ENCODE measurements at regions not wholly inside any gene's neighbourhood (a gene's known extent, or its start where the extent isn't known, plus 50 kb on each side); places are given as distances from the start of the nearest gene placed in this dataset.
"Not testable (repeated sequence)": the region's sequence is repeated elsewhere in the genome, so short reads cannot be mapped to it uniquely, and the experiment has no call there.

DNA sequence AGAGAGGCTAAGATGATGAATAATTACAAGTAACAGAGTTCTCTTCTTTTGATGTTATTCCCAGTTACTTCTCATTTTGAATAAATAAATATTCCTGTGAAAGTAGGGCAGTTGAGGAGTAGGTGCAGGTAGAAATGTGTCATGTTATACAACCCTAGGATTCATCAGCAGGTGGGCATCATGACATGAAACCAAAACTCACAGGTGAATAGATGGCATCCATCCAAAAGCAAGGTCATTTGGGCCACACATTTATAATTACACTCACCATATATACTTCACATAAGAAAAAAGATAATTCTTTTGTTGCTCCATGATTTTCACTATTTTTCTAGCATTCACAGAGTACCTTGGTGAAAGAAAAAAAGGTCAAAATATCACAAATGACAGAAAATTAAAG, 273.6 kb downstream of the ZBBX start:
- no peak for DNase-seq (ENCODE audit: low read depth in 2 of 2)

DNA sequence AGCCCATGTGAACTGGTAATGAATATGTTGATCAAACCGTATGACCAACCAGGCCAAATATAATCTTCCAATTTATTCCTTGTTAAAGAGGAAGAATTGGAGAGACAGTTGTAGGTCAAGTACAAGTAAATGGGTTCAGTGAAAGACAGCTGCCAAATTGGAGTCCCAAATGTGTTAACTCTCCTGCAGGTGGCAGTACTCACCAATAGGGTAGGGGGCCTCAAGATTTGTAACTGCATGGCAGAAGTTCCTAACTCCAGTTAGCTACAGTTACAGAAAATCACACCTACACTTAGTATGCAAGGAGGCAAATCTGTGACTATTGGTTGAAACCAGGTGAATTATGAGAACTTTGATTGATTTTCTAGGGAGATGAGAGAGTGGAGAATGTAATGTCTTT, 278.0 kb downstream of the ZBBX start:
- DNase-seq (ENCODE audit: low read depth in 2 of 2): no peak

DNA sequence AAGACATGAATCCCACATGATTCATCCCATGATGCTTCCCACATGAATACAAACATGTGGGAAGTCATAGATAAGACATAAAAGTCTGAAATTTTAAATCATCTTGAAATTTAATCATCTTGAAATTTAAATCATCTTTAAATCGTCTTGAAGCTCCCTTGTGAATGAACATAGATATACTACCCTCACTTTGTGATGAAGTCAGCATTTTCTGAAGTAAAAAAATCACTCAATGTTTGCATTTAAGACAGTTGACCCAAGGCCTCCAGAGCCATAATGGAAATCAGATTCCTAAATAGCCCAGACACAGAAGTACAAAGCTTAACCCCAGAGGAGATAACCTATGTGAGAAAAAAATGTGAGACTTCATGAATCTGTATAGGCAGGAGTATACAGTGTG, 279.4 kb downstream of the ZBBX start:
- DNase-seq (ENCODE audit: low read depth in 2 of 2): no peak

DNA sequence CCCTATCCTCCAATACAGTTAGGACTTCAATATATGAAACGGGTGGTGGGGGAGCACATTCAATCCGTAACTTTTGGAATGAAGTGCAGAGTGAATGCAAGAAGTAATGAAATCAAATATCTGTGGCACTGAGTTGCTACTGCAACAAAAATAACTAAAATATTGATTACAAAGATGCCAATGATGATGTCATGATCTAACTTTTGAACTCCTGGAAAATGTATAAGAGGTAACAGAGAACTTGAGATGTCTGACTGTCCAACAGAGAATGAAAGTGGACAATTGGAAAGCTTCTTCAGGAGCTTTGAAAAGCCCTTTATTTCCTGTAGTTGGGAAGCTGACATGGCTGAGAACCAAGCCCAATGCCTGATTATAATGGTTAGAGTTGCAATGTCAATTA, 279.9 kb downstream of the ZBBX start:
- no peak for DNase-seq (ENCODE audit: low read depth in 2 of 2)

DNA sequence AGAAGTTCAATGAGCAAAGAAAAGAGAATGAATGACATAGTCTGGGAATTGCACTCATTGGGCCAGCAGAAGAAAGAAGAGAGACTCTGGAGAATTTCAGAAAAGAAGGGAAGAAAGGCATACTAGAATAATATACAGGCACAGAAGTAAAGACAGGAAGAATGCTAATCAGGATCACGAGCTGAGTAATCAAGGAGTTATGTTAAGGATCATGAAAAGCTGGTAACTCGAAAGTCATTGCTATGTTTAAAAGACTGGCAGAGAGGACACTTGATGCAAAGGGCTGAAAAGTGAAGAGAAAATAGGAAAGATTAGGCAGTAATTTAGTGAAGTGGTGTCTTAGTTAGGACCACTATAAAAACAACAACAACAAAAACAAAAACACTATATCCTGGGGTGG, 284.1 kb downstream of the ZBBX start:
- DNase-seq (ENCODE audit: low read depth in 2 of 2): no peak

DNA sequence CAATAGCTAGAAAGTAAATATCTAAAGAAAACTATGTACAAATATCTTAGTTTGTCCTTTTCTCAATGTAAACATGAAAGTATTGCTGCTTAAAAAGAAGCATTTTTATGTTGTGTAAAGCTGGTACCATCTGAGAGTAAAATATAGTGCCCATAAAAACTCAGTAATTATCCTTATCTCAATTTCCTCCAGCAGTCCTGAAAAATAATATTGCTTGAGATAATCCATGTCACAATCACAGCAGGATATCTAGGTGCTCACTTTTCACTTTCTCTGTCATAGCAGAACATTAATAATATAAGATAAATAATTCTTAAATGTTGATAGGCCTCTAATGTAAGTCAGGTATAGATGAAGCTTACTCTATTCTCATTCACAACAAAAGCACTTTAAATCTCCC, 285.5 kb downstream of the ZBBX start:
- no peak for DNase-seq (ENCODE audit: low read depth in 2 of 2)

DNA sequence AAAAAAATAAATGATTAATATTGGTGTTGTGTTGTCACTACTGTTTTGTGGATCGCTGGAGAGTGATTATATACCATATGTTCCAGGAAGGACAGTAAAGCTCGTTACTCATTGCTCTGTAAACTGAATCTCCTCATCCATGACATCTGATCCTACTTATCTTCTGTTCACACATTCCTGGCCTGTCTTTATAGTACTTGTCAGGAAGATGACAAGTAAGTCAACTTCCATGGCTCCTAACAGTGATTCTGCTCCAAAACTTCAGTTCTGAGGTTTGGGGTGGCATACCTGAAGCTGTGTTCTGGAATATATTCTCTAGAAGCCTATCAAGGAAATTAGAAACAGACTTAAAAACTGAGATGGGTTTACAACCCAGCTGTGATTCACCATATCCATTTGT, 288.9 kb downstream of the ZBBX start:
- no peak for DNase-seq (ENCODE audit: low read depth in 2 of 2)

DNA sequence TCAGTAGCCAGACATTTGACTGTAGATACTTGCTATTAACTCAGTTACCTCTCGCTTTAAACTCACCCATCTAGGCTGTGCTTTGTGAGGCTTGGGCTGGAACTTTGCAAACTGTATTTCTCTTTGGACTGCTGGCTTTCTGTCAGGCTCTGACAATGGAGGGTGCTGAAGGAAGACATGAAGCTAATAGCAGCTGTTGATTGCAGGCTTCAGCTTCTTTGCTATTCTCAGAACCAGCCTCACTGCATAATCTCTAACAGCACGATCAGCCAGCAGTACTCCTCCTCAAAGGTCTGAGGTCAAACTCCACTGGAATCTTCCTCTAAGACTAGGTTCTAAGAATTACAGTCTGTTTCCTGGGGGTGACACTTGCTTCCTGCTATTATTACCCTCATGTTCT, 295.6 kb downstream of the ZBBX start:
- no peak for DNase-seq (ENCODE audit: low read depth in 2 of 2)

DNA sequence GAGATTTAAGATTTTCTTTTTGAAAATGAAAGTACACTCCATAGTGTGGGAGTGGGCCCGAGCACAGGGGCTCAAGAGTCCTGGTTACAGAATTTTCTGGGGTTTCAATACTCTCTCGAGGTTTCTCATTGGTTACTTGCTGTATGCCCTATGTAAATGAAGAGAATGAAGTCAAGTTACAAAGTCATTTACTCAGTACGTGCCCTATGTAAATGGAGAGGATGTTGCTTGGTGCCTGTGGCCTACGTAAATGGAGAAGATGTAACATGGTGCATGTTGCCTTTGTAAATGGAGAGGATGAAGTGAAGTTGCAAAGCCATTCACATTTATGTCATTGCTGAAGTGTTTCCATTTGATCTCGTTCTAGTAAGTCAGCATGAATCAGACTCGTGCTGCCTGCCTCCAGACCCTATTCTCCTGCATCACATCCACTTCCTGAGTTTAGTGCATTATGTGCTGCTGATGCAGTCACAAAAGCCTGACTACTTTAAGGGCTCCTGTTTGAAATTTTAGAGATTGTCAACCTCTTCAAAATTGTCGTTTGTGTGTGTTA, 302.0 kb downstream of the ZBBX start:
- no peak for DNase-seq (ENCODE audit: low read depth in 2 of 2)

DNA sequence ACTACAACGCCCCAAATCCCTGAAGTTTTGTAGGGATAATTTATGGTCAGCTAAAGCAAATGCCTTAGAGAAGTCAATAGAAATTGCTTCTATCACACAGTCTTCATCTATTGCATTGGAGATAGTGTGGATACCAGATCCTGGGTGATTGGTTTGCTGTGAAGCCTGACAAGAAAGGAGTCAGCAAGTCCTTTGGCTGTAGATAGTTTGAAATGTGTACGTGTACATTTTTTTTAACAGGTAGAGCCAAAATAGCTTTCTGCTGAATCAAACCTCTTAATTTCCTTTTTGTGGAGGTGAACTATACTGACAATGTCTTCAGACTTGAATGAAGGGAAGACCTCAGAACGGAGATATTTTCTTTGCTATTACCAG, 312.3 kb downstream of the ZBBX start:
- no peak for DNase-seq (ENCODE audit: low read depth in 2 of 2)

DNA sequence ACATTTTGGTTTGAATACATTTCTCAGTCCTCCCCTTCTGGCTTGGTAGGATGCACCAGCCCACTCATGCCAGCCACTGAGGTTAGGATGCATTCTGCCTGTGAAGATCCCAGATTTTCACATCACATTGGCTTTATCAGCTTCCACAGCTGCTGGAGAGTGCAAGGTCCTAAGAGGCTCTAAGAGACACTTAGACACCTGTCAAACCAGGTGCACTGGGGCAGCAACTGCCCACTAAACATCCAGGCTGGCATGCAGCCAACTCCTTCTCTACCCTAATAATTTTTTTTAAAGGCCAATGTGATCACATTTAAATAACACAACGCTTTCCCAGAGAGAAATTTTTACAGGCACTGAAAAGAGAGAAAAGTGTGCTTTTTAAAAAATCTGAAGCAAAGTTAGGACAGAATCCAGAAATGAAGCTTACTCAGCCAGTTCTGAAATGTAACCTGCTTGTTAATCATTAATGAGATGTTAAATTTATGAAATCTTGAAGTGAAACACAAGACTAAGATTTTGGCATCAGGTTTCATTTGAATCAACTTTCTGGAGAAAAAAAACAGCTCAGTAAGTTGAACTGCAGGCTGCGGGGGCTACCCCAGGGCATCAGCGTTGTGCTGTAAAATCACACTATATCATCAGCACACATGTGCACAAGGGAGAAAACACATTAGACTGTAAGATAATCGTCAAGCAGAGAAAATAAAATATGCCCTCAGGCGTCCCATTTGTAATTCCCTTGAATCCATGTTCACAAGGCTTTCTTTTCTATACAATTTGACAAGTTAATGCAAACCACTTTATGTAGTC, 312.9 kb downstream of the ZBBX start:
- no peak for DNase-seq (ENCODE audit: low read depth in 2 of 2)

DNA sequence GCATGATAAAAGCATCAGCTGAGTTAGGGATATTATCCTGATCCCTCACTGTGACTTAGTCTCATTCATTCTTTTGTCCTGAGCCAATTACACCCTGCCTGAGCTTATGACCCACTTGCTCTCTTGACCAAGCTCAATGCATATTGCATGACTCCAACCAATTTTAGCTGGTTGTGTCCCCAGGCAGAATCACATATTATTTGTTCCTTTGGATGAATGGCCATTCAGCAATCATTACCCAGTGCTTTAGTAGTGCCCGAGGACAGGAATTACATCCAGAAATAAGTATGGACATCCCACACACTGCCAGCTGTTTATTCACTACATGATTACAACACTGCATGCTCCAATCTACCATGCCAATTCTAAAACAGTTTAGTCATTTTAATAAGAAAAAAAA, 322.5 kb downstream of the ZBBX start:
- no peak for DNase-seq (ENCODE audit: low read depth in 2 of 2)

DNA sequence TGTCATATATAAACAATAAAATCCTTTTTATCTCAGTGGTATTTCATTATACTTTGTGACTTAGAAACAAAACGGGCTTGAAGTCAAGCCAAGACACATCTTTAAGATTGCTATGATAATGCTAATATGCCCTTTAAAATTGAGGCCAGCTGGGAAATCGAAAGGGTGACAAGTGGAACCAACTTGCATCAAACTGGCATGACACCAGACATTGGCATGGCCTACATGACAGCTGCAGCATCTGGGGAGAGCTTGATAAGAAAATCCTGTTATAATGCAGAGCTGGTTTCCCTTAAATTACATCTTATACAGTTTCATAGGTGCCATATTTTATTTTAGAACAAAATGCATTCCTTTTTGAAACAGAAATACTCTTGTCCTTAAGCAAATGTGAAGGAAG, 325.2 kb downstream of the ZBBX start:
- DNase-seq (ENCODE audit: low read depth in 2 of 2): no peak

DNA sequence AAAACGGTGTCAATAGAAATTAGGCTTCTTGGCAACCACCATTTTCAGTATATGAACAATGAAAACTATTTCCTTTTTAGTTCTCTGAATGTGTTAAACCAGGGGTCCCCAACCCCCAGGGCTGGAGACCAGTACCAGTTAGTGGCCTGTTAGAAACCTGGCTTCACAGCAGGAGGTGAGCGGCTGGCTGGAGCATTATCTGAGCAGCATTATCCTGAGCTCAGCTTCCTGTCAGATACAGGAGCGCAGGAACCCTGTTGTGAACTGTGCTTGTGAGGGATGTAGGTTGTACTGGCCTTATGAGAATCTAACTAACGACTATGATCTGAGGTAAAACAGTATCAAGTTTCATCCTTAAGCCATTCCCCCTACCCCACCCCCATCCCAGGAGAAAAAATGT, 328.7 kb downstream of the ZBBX start:
- DNase-seq (ENCODE audit: low read depth in 2 of 2): no peak

DNA sequence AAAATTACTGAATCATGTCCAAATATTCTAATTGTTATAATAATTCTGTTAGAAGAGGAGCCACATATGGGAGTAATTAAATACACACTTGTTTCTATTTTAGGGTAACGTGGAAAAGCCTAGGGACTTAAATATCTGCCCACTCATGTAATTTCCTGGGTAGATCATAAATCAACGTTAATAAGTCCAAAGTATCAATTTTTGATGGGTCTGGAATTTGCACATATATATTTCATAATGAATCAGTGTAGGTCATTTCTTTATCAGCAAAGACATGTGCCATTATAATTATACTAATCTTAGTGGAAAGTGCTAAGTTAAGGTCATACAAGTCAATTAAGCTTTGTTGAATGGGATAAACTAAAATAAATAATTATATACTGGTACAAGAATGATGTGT, 346.2 kb downstream of the ZBBX start:
- DNase-seq (ENCODE audit: low read depth in 2 of 2): no peak

DNA sequence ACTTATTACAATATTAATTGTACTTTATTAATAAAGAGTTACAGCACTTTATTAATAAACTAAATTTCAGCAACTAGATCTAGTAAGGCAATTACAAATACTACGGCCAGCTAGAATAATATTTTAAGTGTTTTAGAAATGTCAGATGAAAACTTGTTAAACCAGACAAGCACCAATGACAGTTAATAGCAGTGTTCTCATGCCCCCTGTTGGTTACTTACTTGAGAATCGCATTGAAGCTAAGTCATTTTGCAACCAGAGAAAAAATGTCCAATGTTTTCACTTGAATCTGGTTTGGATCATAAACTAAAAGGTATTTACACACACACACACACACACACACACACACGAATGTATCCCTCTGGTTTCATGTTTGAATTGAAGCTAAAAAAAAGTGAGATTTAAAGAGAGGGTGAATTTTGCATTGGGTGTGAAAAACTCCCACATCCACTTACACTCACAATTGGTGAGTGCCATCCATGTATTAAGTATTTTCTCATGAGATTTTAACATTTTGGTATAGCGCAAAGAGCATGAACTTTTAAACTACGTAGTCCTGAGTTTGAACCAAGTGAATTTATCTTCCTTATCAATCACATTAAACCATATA, 347.7 kb downstream of the ZBBX start:
- peak in 1 of 2 donors; percentile 4 for DNase-seq (ENCODE audit: low read depth in 2 of 2)

DNA sequence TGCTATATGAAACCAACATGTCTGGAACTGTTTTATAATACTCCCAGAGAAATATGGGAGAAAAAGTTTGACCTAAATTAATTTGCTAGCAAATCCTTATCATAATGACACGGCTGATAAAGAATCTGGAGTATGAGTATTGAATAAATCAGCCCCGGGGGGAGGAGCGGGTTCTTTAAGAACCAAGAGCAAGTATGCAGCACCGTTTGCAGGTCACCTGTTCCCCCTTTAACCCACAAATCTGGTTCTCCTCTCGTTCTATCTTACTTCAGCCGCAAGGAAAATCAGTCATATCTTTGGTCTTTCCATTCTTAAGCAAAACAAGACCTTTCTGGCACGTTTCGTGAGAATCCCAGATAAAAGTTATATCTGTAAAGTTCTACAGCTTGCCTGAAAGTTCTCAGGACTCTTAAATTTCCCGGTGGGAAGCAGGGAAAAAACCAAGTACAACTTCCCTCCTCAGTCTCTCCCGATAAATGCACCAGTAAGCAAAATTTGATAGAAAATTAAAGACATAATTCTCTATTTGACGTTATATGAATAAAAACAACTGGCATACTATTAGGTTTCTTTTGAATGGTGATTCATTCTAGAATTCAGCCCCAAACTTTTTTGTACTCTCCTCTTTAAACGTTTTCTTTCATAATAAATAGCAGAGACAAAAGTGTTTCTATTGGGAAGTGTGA, 348.6 kb downstream of the ZBBX start:
- no peak for DNase-seq (ENCODE audit: low read depth in 2 of 2)

DNA sequence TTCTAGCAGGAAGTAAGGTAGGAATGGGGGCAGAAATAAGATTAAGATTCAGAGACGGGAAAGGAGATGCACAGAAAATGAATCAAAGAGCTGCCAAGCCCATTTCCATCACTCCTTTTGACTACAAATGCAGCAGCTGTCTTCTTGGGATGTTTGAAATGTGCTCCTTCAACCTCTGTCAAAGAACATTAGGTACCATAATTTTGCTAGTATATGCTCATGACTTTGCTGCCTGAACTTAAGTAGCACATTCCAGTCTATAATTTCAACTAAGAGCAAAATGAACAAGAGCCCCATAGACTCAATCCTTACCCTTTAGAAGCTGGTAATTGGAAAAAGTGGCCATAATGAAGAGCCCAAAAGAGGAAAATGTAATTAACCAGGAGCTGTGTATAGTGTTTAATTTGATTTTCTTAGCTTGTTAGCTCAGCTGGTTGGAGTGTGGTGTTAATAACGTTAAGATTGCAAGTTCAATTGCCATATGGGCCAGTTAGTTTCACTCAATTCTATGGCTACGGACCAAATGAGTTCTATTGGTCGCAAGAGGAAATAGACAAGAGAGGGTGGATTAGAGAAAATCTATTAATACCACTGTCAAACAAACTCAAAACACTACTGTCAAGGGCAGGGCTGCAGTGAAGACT, 349.9 kb downstream of the ZBBX start:
- no peak for DNase-seq (ENCODE audit: low read depth in 2 of 2)

DNA sequence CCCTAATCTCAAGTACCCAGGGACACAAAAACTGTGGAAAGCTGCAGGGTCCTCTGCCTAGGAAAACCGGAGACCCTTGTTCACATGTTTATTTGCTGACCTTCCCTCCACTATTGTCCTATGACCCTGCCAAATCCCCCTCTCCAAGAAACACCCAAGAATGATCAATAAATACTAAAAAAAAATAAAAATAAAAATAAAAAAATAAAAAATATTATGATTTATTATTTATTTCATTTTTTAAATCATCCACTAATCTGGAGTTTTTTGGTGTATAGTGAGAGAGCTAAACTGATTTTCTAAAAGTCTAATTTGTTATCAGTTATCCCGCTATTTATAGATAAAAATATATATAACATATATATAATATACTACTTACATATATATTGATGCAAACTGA, 360.6 kb downstream of the ZBBX start:
- not testable (repeated sequence) for DNase-seq (ENCODE audit: low read depth in 2 of 2)

DNA sequence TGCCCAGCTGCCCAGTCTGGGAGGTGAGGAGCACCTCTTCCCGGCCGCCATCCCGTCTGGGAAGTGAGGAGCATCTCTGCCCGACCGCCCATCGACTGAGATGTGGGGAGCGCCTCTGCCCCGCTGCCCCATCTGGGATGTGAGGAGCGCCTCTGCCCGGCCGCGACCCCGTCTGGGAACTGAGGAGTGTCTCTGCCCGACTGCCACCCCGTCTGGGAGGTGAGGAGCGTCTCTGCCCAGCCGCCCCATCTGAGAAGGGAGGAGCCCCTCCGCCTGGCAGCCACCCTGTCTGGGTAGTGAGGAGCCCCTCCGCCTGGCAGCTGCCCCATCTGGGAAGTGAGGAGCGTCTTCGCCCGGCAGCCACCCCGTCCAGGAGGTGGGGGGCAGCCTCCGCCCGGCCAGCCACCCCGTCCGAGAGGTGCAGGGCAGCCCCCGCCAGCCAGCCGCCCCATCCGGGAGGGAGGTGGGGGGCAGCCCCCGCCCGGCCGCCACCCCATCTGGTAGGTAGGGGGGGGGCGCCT, 361.4 kb downstream of the ZBBX start:
- not testable (repeated sequence) for DNase-seq (ENCODE audit: low read depth in 2 of 2)

DNA sequence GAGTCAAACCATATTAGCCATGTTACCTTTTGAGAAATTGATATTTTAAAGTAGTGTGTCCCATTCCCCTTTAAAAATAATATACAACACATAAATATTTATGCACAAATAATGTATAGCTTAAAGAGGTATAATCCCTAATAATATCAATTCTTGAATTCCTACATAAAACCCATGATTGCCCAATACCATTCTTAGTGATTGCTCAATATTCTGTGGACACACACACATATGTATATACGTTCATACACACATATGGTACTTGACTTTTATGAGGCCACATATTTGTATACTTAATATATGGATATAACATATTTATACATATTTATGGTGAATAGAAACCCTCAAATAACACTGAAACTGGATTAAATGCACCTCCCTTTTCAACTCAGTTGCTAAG, 367.4 kb downstream of the ZBBX start:
- DNase-seq (ENCODE audit: low read depth in 2 of 2): no peak

DNA sequence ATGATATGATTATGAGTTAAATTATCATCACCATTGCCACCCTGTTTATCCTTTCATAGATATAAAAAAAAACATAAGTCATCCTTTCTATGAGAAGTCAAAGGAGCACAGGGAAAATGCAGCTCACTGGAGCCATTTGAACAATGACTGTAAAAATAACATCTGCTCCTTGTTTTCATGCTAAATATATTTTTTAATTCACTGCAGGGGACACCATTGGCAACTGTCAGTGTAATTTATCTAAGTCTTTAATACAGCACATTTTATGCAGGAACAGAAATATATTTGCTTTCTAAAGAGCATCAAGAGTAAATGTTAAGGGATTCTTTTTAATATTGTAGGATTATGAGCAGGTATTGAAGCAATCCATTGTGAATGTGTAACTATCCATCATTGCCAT, 371.3 kb downstream of the ZBBX start:
- no peak for DNase-seq (ENCODE audit: low read depth in 2 of 2)
